Natural killer cell (primary cell): ENCODE measurements at regions not wholly inside any gene's neighbourhood (a gene's known extent, or its start where the extent isn't known, plus 50 kb on each side); places are given as distances from the start of the nearest gene placed in this dataset.

Experiments
- ATAC-seq, 3 donors: fragments of 150-1000 bp in 2 of 3; fragments of 200-7000 bp in 1 of 3; cut with Tn5 transposase; 1 replicate in 1 of 3; 2 replicates in 2 of 3; pipeline ENCODE4 v1.10.0; 2021; ENCODE audit warnings: mild to moderate bottlenecking in 2 of 3, moderate library complexity in 2 of 3
- DNase-seq, 2 donors: peaks; one replicate each; pipeline versions ENCODE4 v3.0.0 to v3.0.0-alpha.2; 2013 to 2021; ENCODE audit warnings: mixed read lengths in 1 of 2
- H3K27ac ChIP-seq: one replicate; pipeline ENCODE4 v1.5.1; 2013; ENCODE audit warnings: mild to moderate bottlenecking, low read length
- H3K27me3 ChIP-seq: one replicate; pipeline ENCODE4 v1.6.1; 2013; ENCODE audit warnings: low read length; ENCODE audit not compliant: control insufficient read depth, insufficient read depth
- H3K36me3 ChIP-seq: one replicate; pipeline ENCODE4 v1.6.1; 2013; ENCODE audit warnings: low read length; ENCODE audit not compliant: control insufficient read depth, insufficient read depth
- H3K4me1 ChIP-seq: one replicate; pipeline ENCODE4 v1.6.1; 2013; ENCODE audit warnings: low read length; ENCODE audit not compliant: control insufficient read depth, insufficient read depth
- H3K4me3 ChIP-seq: one replicate; pipeline ENCODE4 v1.5.1; 2013; ENCODE audit warnings: low read length
- H3K9me3 ChIP-seq: one replicate; pipeline ENCODE4 v1.6.1; 2013; ENCODE audit warnings: low read length; ENCODE audit not compliant: control insufficient read depth, insufficient read depth
- H3K27ac Mint-ChIP-seq, 2 donors: one replicate each; pipeline ENCODE4 v1.8.0; 2022; ENCODE audit warnings: mild to moderate bottlenecking in 2 of 2, mixed read lengths in 2 of 2, moderate library complexity in 1 of 2
- H3K27me3 Mint-ChIP-seq, 2 donors: one replicate each; pipeline ENCODE4 v1.8.0; 2022; ENCODE audit warnings: low read depth in 2 of 2, mixed read lengths in 2 of 2
- H3K36me3 Mint-ChIP-seq: one replicate; pipeline ENCODE4 v1.8.0; 2022; ENCODE audit warnings: mixed read lengths
- H3K4me1 Mint-ChIP-seq, 2 donors: one replicate each; pipeline ENCODE4 v1.8.0; 2022; ENCODE audit warnings: mixed read lengths in 2 of 2
- H3K4me3 Mint-ChIP-seq: one replicate; pipeline ENCODE4 v1.8.0; 2022; ENCODE audit warnings: mild to moderate bottlenecking, moderate library complexity, mixed read lengths
- H3K9me3 Mint-ChIP-seq, 2 donors: one replicate each; pipeline ENCODE4 v1.8.0; 2022; ENCODE audit warnings: mixed read lengths in 2 of 2
- CTCF ChIP-seq: fragments of 200-600 bp; IDR thresholded peaks from one replicate; pipeline ENCODE4 v1.8.0; 2022; ENCODE audit warnings: antibody characterized with exemption
- WGBS: methylation state at CpG from one replicate; pipeline ENCODE4 v1.1.7; 2013; ENCODE audit warnings: missing lambda C conversion rate; ENCODE audit not compliant: insufficient coverage; 5-methylcytosine and 5-hydroxymethylcytosine counted together
- intact Hi-C: fragments of 100-400 bp; cut with micrococcal nuclease; formaldehyde crosslinking; loops from one replicate; pipeline ENCODE4 v1.14.2; 2022

- ATAC-seq: no peak
- WGBS: 85% methylated on average over 7 of the region's 7 CpGs
- Mint-ChIP-seq H3K36me3 (no peaks in the 10 kb centered on the region), H3K27ac (no peak overlapping the region), H3K4me1 (no peaks in the 10 kb centered on the region), H3K4me3 (no peak overlapping the region), H3K9me3 (peaks cover 8 to 10% of the 10 kb centered on the region in 2 donors), H3K27me3 (no peaks in the 10 kb centered on the region)
- Histone ChIP-seq H3K4me1 (no peaks in the 10 kb centered on the region), H3K36me3 (no peaks in the 10 kb centered on the region), H3K4me3 (no peak overlapping the region), H3K27ac (no peak overlapping the region), H3K27me3 (no peaks in the 10 kb centered on the region), H3K9me3 (no peaks in the 10 kb centered on the region)
- intact Hi-C loops: no loop called here
- DNase-seq: no peak
- no peak for TF ChIP-seq CTCF
Measured at GRCh38 chr3:165903885-165904630, 66.8 kb upstream of the BCHE start.

GRCh38 chr3:165899066-165899465 is 61.8 kb upstream of the BCHE start:
- no peak for TF ChIP-seq CTCF
- no peak overlapping the region for H3K4me3 ChIP-seq
- H3K27ac ChIP-seq: no peak overlapping the region
- no peaks in the 10 kb centered on the region for H3K27me3 Mint-ChIP-seq
- H3K9me3 ChIP-seq: no peaks in the 10 kb centered on the region
- no peaks in the 10 kb centered on the region for H3K36me3 ChIP-seq
- no peaks in the 10 kb centered on the region for H3K4me1 Mint-ChIP-seq
- no peaks in the 10 kb centered on the region for H3K36me3 Mint-ChIP-seq
- peaks cover 9 to 15% of the 10 kb centered on the region in 2 donors for H3K9me3 Mint-ChIP-seq
- H3K27me3 ChIP-seq: no peaks in the 10 kb centered on the region
- no peaks in the 10 kb centered on the region for H3K4me1 ChIP-seq
- intact Hi-C loops: no loop called here
- no peak overlapping the region for H3K27ac Mint-ChIP-seq
- no peak overlapping the region for H3K4me3 Mint-ChIP-seq
- no peak for DNase-seq
- WGBS: no CpG with 5 or more reads among the region's 1 CpG
- ATAC-seq: no peak

- no peak for ATAC-seq
- no peak overlapping the region for H3K27ac ChIP-seq
- intact Hi-C loops: no loop called here
- no peaks in the 10 kb centered on the region for H3K36me3 ChIP-seq
- H3K9me3 ChIP-seq: no peaks in the 10 kb centered on the region
- Mint-ChIP-seq H3K27me3 (no peaks in the 10 kb centered on the region), H3K27ac (no peak overlapping the region), H3K36me3 (no peaks in the 10 kb centered on the region), H3K4me3 (no peak overlapping the region), H3K4me1 (no peaks in the 10 kb centered on the region), H3K9me3 (peaks cover 5 to 14% of the 10 kb centered on the region in 2 donors)
- WGBS: 88% methylated on average over 7 of the region's 7 CpGs
- no peak overlapping the region for H3K4me3 ChIP-seq
- TF ChIP-seq CTCF: no peak
- no peak for DNase-seq
- H3K27me3 ChIP-seq: no peaks in the 10 kb centered on the region
- no peaks in the 10 kb centered on the region for H3K4me1 ChIP-seq
Measured at GRCh38 chr3:165897137-165897536, 59.9 kb upstream of the BCHE start.

- no peak overlapping the region for H3K27ac ChIP-seq
- no peaks in the 10 kb centered on the region for H3K36me3 Mint-ChIP-seq
- DNase-seq (no peak), ATAC-seq (no peak)
- intact Hi-C loops: no loop called here
- no peak overlapping the region for H3K27ac Mint-ChIP-seq
- H3K9me3 ChIP-seq: no peaks in the 10 kb centered on the region
- H3K36me3 ChIP-seq: no peaks in the 10 kb centered on the region
- H3K27me3 ChIP-seq: no peaks in the 10 kb centered on the region
- peaks cover 5 to 14% of the 10 kb centered on the region in 2 donors for H3K9me3 Mint-ChIP-seq
- WGBS: 57% methylated on average over 5 of the region's 5 CpGs
- H3K4me1 ChIP-seq: no peaks in the 10 kb centered on the region
- H3K4me3 ChIP-seq: no peak overlapping the region
- no peaks in the 10 kb centered on the region for H3K27me3 Mint-ChIP-seq
- H3K4me3 Mint-ChIP-seq: no peak overlapping the region
- no peak for TF ChIP-seq CTCF
- H3K4me1 Mint-ChIP-seq: no peaks in the 10 kb centered on the region
Measured at GRCh38 chr3:165895919-165896318, 58.7 kb upstream of the BCHE start.
